Left ventricle myocardium superior (tissue), 1 donor: ENCODE measurements at regions not wholly inside any gene's neighbourhood (a gene's known extent, or its start where the extent isn't known, plus 50 kb on each side); places are given as distances from the start of the nearest gene placed in this dataset.

Source experiments
- ATAC-seq: fragments of 200-7000 bp; cut with Tn5 transposase; one replicate; pipeline ENCODE4 v1.9.1; 2020; ENCODE audit warnings: mild to moderate bottlenecking, moderate library complexity
- DNase-seq: peaks from one replicate; pipeline ENCODE4 v3.0.0-alpha.2; 2020
- intact Hi-C: fragments of 100-400 bp; cut with micrococcal nuclease; formaldehyde crosslinking; loops from one replicate; pipeline ENCODE4 v1.11.0; 2022
- donor health status: DM: no; HTN: yes; CAD: no; lungs with severe emphysema.

DNA sequence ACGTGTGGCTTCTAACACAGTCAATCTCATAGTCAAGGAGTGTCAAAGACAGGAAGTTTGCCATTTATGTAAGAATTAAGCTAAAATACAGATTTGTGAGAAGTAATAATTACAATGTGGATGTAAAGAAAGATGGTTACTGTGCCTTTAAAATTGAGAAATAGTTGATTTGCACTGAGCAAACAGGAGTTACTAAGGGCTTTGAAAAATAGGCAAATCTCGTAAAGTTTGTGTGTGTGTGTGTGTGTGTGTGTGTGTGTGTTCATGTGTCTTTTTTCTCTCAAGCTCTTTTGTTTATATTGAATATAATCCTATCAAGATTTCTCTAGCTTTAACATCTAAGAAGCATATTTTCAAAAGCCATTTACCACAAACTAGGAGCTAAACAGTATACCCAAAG is 2284.5 kb downstream of the LRRC4C start:
- ATAC-seq (no peak), DNase-seq (no peak)
- intact Hi-C loops: no loop called here

DNA sequence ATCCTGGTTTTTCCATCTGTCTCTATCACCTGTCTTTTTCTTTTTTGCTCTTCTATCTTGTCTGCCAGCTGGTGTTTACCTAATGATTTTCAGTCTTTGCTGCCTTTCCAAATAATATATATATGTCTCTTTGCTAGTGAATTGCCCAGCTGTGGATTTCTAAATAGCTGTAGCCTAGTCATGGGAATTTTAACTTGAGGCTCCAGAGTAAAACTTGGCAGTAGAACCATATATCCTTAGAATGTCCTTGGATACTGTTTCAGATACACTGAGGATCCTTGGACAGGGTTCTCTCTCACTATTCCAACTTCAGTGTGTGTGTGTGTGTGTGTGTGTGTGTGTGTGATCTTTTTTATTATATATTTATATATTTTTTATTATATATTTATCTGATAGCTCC is 2285.3 kb downstream of the LRRC4C start:
- intact Hi-C loops: no loop called here
- DNase-seq (no peak), ATAC-seq (no peak)

DNA sequence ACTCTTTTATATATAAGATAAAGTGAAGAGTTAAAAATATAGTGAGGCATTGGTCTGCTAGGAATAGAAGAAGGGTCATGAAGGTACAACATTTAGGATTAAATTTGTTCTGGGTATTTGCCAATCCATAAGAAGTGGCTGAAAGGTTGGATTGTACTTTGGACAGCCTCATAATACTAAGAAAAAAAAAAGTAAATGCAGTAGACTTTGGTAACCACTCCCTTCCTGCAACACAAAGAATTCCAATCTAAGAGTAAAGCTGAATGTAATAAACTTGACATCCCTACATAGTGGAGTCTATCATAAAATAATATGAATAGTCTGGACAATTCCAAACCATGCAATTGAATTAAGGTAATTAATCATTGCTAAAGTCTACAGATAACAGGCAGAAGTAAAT is 2294.4 kb downstream of the LRRC4C start:
- intact Hi-C loops: loop anchor here (5.0 kb wide), 1 partner anchor 238 kb away; no protein-coding TSS in a partner anchor
- ATAC-seq: no peak
- DNase-seq: no peak

DNA sequence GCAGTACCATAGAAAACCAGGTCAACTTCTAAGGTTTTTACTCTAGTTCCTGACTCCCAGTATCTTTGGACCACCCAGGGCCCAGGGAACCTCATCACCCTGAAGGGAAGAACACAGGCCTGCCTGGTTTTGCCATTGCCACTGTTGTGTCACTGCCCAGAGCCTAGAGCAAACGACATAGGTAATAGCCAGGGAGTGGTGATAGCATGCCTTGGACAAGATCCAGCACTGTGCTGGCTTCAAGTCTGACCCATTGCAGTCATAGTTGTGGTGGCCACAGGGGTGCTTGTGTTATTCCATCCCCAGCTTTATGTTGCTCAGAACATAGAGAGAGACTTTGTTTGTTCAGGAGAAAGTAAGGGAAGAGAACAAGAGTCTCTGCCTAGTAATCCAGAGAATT is 2310.2 kb downstream of the LRRC4C start:
- ATAC-seq (no peak), DNase-seq (no peak)
- intact Hi-C loops: no loop called here

DNA sequence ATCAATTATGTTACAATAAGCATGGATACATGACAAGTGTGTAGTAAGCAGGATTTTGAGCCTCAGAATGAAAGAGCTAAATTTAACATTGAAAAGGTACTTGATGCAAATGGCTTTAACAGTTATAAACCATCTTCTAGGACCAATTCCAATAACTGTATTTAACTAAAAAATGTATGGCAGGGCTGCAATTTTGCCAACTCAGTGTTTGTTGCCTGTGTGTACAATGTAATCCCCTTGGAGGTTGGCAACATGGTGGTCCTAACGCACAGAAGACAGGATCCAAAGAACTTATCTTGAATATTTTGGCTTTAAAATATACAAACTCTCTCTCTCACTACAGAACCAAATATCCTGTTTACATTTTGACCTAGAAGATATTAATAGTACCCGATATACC is 2314.1 kb downstream of the LRRC4C start:
- ATAC-seq (no peak), DNase-seq (no peak)
- intact Hi-C loops: no loop called here

DNA sequence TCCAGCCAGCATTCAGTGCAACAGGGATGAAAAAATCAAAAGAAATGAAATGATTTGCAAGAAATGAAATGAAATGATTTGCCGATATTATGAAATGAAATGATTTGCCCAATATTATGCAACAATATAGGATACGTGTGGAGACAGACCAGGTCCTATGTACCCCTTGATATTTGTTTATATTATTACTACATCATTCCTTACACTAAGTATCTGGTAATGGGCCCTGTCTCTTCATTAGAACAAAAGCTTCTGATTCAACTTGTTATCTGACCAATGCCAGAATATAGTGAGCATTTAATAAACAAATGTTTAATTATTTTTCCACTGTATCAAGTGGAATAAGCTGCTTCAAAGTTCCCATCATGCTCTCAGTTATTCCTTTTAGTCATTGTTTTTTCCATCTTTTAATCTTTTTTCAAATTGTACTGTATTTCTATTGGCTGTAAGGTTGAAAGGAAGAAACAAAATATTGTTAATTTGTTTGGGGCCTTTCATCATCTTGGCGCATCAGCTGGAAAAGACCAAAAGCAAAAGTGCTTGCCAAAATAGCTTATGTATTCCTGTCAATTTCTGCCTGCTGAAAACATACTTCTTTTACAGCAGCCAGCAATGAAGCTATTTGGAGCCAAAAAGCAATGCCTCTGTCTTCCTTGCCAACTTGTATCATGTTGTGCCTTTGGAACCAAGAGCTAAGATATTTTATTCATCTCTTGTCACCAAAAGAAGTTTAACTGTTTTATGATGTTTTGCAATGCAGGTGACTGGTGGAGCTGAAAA is 2314.9 kb downstream of the LRRC4C start:
- intact Hi-C loops: no loop called here
- DNase-seq (no peak), ATAC-seq (no peak)

DNA sequence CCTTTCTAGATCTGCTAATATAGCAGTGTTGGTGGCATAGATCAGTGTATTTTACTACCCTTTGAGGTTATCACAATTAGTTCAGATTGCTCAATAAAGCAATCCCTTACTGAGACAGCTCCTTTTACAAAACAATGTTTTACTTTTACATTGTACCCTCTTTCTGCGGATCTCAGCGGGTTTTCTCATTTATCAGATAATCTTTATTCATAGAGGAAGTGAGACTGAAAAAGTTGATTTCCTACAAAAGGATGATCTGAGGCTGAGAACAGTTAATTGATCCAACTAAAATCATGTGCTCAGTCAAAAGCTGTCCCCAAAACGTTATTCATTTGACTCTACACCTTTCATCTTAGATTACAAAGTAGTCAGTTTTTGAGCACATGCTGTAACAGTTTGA is 2319.9 kb downstream of the LRRC4C start:
- DNase-seq (no peak), ATAC-seq (no peak)
- intact Hi-C loops: no loop called here

DNA sequence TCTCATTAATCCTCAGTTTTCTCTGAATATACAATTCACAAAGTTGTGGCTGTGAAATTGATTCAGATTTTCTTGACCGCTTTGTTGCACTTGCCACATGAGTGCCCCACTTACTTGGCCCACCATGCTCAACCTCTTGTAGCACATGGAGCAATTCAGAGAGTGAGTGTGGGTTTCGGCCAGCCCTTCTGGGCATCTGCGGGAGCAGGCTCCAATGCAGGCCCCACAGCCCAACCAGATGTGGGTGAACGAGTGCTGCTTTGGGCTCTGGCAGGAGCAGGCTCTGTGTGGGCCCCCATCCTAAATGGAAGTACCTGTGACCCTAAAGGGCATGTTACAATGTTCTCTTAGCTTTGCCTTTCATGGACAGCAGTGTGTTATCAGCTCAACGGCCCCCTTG is 2338.6 kb downstream of the LRRC4C start:
- no peak for DNase-seq
- no peak for ATAC-seq
- intact Hi-C loops: no loop called here

DNA sequence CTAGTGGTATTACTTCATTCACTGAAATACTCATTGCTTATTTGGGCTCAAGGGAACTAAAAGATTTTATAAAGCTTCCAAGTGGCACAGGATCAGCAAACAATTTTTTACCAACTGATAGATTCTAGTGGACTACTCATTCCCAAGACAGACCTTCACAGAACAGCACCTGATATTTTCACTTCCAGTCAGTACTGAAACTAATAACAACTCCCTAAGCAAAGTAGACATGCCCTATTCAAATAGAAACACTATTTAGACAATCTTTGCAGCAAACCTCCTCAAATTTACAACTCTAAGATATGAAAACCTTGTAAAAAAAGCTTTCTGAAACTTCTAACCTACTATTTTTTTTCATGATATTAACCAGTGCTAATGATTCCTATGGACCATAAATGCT is 2345.8 kb downstream of the LRRC4C start:
- ATAC-seq: no peak

DNA sequence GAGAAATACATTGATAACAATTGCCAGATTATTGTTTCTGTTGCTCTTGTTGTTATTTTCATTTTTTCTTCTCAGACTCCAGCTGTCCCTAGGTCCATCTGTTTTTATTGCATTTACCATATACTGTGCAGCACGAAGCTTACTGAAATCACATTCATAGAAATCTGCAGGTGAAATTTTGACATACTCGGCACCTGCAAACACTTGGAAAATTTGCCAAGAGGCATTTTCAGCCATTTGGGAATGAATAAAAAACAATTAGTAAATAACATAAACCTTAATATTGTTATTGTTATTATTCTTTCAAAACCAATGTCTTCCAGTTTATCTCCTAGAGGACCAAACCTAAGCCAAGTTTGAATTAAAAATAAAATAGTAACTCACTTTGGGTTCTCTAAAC is 2357.2 kb downstream of the LRRC4C start:
- intact Hi-C loops: no loop called here
- no peak for DNase-seq
- no peak for ATAC-seq

More for the DNA sequence above, 2345.8 kb downstream of the LRRC4C start:
- DNase-seq: no peak
- intact Hi-C loops: no loop called here

DNA sequence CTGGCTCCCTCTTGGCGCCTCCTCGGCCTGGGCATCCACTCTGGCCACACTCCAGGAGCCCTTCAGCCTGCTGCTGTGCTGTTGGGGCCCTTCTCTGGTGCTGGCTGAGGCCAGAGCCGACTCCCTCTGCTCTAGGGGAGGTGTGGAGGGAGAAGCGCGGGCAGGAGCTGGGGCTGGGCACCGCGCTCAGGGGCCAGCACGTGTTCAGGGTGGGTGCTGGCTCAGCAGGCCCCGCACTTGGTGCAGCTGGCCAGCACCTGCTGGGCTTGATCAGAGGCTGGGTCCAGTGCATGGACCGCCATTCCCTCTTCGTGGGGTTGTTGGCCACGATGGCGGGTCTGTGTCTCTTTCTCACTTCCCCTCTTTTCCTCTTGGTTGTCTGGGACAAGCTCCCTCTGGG is 2381.0 kb downstream of the LRRC4C start:
- intact Hi-C loops: no loop called here
- DNase-seq: no peak
- ATAC-seq: no peak

DNA sequence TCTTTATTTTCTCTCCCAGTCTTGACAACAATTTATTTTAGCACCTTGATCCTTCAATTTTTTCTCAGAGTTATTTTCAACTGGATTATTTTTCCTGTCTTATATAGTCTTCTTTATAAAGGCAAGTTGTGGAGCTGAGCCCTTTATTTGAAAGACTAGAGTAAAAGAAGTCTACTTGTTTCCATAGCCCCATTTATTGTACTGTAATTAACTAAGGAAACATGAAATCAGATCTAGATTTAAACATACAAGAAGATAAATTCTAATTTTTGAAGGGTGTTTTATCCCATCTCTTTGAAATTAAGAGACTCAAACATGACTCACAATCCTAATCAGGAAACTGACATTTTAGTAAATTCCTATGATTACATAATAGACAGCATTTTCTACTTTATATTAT is 2421.8 kb downstream of the LRRC4C start:
- DNase-seq (no peak), ATAC-seq (no peak)
- intact Hi-C loops: no loop called here

DNA sequence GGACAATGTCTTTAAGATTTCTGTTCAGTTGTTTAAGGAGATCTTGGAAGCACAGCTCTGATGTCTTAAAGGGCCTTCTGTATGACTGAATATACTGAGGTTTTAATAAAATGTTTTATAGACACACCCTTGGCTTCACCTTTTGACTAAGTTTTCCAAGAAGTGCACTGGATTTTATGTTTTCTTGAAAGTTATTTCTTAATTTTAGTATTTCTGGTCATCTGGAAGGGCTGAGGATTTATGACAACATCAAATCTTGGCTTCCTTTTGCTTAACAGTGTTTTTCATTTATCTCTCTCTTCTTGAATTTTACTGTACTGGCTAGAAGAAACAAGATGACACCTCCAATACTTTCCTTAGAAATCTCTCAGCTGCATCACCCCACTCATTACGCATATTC is 2423.4 kb downstream of the LRRC4C start:
- ATAC-seq (no peak), DNase-seq (no peak)
- intact Hi-C loops: no loop called here

DNA sequence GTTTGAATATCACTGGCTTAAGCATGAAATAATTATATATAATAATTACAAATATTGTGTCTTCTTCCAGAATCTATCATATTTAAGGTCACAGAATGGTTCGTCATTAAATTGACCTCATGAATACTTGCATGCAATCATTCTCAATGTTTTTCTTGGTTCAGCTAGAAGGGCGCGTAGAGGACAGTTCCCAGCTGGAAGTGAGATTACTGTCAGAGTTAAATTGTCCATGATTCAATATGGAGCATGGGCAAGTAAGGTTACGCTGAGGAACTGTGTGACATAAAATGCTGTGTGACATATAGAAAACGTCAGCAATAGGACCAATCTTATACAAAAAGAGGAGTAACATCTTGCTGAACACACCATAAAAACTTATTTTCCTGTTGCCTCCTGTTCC is 2423.5 kb upstream of the RAG2 start:
- ATAC-seq (no peak), DNase-seq (no peak)
- intact Hi-C loops: no loop called here

DNA sequence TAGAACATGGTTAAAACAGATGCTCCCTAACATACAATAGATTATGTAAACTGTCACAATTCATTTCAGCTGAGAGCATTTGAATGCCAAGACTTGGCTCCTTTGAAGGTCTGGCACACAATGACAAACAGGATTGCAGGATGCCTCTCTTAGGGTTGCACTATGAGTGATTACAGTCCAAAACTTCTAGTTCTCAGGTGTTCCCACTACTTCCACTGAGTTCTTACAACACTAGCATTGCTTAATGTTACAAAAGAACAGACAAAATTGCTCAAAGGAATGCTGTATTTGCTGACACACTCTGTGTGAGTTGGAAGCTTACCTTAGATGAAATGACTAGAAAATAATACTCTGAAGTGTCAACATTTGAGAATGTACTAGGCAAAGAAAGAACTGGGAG is 2413.8 kb upstream of the RAG2 start:
- DNase-seq: no peak
- no peak for ATAC-seq
- intact Hi-C loops: no loop called here

DNA sequence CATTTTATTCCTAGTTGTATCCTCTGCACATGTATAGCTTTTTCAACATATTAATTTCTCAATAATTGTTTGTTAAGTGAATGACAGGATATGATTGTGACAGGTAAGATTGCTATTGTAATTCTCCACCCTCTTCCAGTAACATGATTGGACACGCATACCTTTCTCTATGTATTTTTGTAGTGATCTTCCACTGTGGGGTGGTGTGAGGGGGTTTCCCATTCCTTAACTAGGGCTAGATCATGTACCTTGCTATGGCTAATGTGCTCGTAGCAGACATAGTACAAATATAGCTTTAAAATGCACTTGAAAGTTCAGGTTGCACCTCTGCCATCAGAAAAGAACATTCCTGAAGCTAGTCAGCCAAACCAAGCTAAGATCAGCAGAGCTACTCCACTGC is 2392.8 kb upstream of the RAG2 start:
- DNase-seq (no peak), ATAC-seq (no peak)
- intact Hi-C loops: no loop called here

DNA sequence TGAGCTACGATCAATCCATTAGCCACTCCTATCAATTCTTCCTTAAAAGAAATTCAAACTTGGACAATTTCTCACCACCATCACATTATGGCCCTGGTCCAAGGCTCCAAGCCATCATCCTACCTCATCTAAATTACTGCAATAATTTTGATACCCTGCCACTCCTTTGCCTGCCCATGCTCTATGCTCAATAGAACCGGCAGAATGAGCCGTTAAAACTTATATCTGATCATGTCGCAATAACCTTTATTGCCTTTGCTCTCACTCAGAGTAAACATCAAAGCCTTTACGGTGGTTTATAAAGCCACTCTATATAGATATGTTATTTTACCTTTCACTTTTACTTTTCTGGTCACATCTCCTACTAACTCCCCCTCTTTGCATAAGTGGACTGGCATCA is 2392.1 kb upstream of the RAG2 start:
- intact Hi-C loops: no loop called here
- ATAC-seq: no peak
- DNase-seq: no peak

DNA sequence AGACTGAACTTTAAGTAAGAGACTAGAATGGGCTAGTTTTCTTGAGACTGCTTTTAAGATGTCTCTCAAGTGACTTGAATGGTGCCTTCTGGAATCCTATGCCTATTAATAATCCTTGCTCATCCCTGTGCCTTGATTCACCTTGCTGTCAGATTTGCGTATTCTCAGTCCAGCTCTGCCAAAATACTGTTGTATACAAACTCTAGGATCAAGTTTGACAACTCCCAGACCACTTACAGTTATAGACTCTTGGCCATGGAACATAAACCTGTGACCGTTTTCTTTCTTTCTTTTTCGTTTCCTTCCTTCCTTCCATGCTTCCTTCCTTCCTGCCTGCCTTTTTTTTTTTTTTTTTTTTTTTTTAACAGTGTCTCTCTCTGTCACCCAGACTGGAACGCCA is 2390.9 kb upstream of the RAG2 start:
- intact Hi-C loops: no loop called here
- DNase-seq: no peak
- ATAC-seq: no peak

DNA sequence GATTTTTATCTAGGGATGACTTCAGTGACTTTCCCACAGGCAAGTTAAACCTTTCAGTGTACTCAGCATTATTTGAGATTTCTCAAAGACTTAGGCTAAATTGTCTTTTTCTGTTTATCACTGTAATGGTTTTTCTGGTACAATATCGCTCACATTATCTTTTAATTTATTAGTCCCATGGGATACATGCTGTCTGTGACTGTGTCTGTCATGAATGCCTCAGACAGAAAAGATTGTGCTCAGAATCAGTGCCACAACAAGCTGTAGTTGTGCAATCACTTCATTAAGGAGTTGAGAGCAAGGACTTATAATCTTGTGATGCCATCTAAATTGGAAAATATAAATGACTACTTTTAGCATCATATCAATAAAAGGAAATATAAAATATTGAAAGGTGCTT is 2374.2 kb upstream of the RAG2 start:
- no peak for ATAC-seq
- DNase-seq: no peak
- intact Hi-C loops: no loop called here

DNA sequence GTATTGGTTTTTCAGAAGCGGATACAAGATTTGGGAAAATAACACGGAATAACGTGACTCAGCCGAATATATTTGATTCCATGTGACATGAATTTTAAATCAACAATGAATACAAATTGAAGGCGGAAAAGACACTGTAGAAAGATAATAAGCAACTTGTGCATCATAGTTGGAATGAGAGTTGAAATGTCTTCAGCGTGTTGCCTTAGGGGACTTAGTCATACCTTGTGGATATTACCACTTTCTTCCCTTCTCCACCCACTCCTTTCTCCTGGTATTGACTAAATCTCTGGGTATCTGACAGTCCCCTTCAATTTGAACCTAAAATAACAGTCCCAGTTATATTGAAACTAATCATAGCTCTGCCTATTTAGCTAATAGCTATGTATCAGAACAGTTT is 2373.1 kb upstream of the RAG2 start:
- intact Hi-C loops: no loop called here

DNA sequence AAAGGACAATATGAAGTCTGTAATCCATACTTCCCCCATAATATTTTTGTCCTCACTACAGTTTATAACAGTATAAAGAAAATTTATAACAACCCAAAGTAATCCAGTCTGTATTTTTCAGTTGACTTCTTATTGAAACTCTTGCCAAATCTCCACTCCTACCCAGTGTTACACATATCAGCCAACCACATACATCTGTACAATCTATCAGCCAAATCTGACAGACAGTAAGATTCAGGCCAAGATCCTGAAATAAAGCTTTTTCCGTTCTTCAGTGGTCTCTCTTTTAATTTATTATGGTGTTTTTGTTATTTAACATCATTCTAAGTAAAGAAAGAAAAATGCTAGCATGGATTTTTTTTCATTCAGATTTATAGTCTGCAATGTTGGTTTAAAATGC is 2370.9 kb upstream of the RAG2 start:
- no peak for ATAC-seq
- intact Hi-C loops: no loop called here
- no peak for DNase-seq

More for the DNA sequence above, 2373.1 kb upstream of the RAG2 start:
- DNase-seq (no peak), ATAC-seq (no peak)

DNA sequence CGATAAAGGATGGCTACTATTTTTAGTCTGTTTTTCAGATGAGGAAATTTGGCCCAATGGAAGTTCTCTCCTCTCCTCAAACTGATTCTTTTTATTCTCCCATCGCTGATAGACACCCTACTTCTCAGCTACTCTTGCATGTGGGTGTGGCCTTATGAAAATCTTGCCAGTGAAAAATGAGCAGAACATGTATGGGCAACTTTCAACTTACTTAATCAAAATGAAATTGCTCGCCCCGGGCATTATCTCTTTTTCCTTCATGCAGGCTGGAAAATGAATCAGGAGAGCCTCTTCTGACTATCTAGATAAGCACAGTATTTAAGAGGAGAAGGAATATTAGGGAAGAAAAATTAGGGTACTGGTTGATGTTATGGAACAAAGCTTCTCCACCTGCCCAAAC is 2354.7 kb upstream of the RAG2 start:
- intact Hi-C loops: no loop called here
- ATAC-seq: no peak
- DNase-seq: no peak
